Transverse colon (tissue), 4 donors: ENCODE measurements at regions not wholly inside any gene's neighbourhood (a gene's known extent, or its start where the extent isn't known, plus 50 kb on each side); places are given as distances from the start of the nearest gene placed in this dataset.
A peak's percentile ranks its signal among the peaks of the same experiment; 100 is the strongest.

ENCODE experiments used
- DNase-seq: peaks from one replicate; pipeline ENCODE4 v3.0.0-alpha.2; 2019
- H3K27ac ChIP-seq, 4 donors: fragments of 200-600 bp; sonication (generic); 2 replicates each; pipeline ENCODE4 v1.5.1; 2016 to 2018; ENCODE audit warnings: inconsistent platforms in 4 of 4
- H3K27me3 ChIP-seq: fragments of 200-600 bp; sonication (generic); 2 replicates; pipeline ENCODE4 v1.5.1; 2017; ENCODE audit warnings: inconsistent platforms
- H3K36me3 ChIP-seq, 4 donors: fragments of 200-600 bp; sonication (generic); 2 replicates each; pipeline ENCODE4 v1.5.1; 2017 to 2019; ENCODE audit warnings: inconsistent platforms in 4 of 4
- H3K4me1 ChIP-seq, 4 donors: fragments of 200-600 bp; sonication (generic); 2 replicates each; pipeline ENCODE4 v1.5.1; 2017 to 2020; ENCODE audit warnings: inconsistent platforms in 4 of 4
- H3K4me3 ChIP-seq, 4 donors: fragments of 200-600 bp; sonication (generic); 1 replicate in 1 of 4; 2 replicates in 3 of 4; pipeline versions ENCODE4 v1.5.1 to v1.6.1; 2017 to 2019; ENCODE audit warnings: inconsistent platforms in 4 of 4
- H3K9me3 ChIP-seq, 2 donors: fragments of 200-600 bp; sonication (generic); 2 replicates each; pipeline ENCODE4 v1.5.1; 2017 to 2019; ENCODE audit warnings: inconsistent platforms in 2 of 2
- EP300 ChIP-seq: sonication (generic); formaldehyde crosslinking; IDR thresholded peaks from one replicate; pipeline ENCODE4 v1.6.1; 2017; ENCODE audit warnings: antibody characterized with exemption, low read depth
- POLR2A ChIP-seq: fragments of 450-650 bp; IDR thresholded peaks from one replicate; pipeline ENCODE4 v1.6.1; 2016; ENCODE audit warnings: antibody characterized with exemption, mild to moderate bottlenecking, moderate library complexity
- POLR2AphosphoS5 ChIP-seq, 3 donors: sonication (generic); formaldehyde crosslinking; IDR thresholded peaks; one replicate each; pipeline ENCODE4 v1.6.1; 2016; ENCODE audit warnings: antibody characterized with exemption in 3 of 3
- WGBS, 2 donors: methylation state at CpG; one replicate each; pipeline ENCODE4 v1.1.5; 2018; ENCODE audit warnings: low coverage in 1 of 2; 5-methylcytosine and 5-hydroxymethylcytosine counted together
- in situ Hi-C, 4 donors: fragments of 200-750 bp; cut with MboI; loops; one replicate each; pipeline versions ENCODE4 v1.15.0 to v1.15.1; 2017; ENCODE audit warnings: low sequenced_read_pairs in 3 of 4, low pct_ligation_motif_present in 1 of 4, low pct_unique_long_range_greater_than_20kb in 1 of 4
- intact Hi-C: fragments of 100-400 bp; cut with DNase I; formaldehyde crosslinking; loops from one replicate; pipeline ENCODE4 v1.15.1; 2023; ENCODE audit warnings: low total_unique reads
- TF ChIP-seq, protein P1 (sequence below), 5 experiments: fragments of 200-600 bp in 3 of 5; fragments of 450-650 bp in 2 of 5; sonication (generic) in 3 of 5; IDR thresholded peaks; 1 replicate in 2 of 5; 2 replicates in 3 of 5; pipeline ENCODE4 v1.5.1; 2016 to 2017; ENCODE audit warnings: antibody characterized with exemption in 5 of 5, inconsistent platforms in 3 of 5, mild to moderate bottlenecking in 2 of 5, moderate library complexity in 1 of 5

GRCh38 chr12:88932457-88932856 lies 352.2 kb upstream of the KITLG start:
- TF ChIP-seq POLR2AphosphoS5 (IDR thresholded peaks at IDR 0.05) (no peak), POLR2A (no peak), EP300 (no peak)
- TF ChIP-seq, protein P1, sequence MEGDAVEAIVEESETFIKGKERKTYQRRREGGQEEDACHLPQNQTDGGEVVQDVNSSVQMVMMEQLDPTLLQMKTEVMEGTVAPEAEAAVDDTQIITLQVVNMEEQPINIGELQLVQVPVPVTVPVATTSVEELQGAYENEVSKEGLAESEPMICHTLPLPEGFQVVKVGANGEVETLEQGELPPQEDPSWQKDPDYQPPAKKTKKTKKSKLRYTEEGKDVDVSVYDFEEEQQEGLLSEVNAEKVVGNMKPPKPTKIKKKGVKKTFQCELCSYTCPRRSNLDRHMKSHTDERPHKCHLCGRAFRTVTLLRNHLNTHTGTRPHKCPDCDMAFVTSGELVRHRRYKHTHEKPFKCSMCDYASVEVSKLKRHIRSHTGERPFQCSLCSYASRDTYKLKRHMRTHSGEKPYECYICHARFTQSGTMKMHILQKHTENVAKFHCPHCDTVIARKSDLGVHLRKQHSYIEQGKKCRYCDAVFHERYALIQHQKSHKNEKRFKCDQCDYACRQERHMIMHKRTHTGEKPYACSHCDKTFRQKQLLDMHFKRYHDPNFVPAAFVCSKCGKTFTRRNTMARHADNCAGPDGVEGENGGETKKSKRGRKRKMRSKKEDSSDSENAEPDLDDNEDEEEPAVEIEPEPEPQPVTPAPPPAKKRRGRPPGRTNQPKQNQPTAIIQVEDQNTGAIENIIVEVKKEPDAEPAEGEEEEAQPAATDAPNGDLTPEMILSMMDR (IDR thresholded peaks at IDR 0.05): no peak
- DNase-seq: no peak
- Histone ChIP-seq H3K36me3 (no peaks in the 10 kb centered on the region), H3K4me3 (no peak overlapping the region), H3K9me3 (no peaks in the 10 kb centered on the region), H3K27me3 (no peaks in the 10 kb centered on the region), H3K27ac (no peak overlapping the region), H3K4me1 (no peaks in the 10 kb centered on the region)
- in situ Hi-C loops (no loop called here), intact Hi-C loops (no loop called here)
- WGBS, 2 donors: 85 to 100% methylated on average over 2 of the region's 2 CpGs

DNA sequence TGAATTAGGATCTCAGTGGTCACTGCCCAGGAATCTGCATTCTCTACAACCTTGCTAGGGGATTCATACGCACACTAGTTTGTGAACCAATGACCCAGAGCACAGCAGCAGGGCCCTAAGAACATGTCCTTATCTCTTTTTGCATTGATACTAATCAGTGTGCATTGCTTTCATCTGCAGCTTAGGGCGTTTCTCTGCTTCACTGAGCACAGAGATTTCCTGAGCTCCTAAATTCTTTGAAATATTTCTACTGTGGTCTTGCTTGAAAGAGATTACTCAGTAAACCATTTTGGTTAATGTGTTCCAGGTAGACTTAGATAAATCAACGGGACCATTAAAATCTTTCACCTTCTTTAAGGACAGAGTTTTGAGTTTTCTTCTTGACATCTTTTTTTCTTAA lies 351.3 kb upstream of the KITLG start:
- Histone ChIP-seq H3K9me3 (no peaks in the 10 kb centered on the region), H3K4me1 (peaks cover 0 to 3% (median 1%) of the 10 kb centered on the region in 4 donors), H3K4me3 (no peak overlapping the region), H3K27me3 (no peaks in the 10 kb centered on the region), H3K27ac (no peak overlapping the region), H3K36me3 (no peaks in the 10 kb centered on the region)
- intact Hi-C loops (no loop called here), in situ Hi-C loops (no loop called here)
- 51 to 65% methylated on average over 3 of the region's 3 CpGs for WGBS, 2 donors
- TF ChIP-seq POLR2A: no peak
- TF ChIP-seq POLR2AphosphoS5 (IDR thresholded peaks at IDR 0.05): no peak
- TF ChIP-seq EP300: no peak
- TF ChIP-seq, protein P1 (IDR thresholded peaks at IDR 0.05): no peak
- no peak for DNase-seq

GRCh38 chr12:88925454-88925853 lies 345.2 kb upstream of the KITLG start:
- H3K27me3 ChIP-seq: no peaks in the 10 kb centered on the region
- peak overlapping the region in 2 of 4 donors; percentile 8 to 43 for H3K27ac ChIP-seq
- in situ Hi-C loops (no loop called here), intact Hi-C loops (no loop called here)
- DNase-seq: no peak
- TF ChIP-seq POLR2A: no peak
- peaks cover 0 to 15% (median 5%) of the 10 kb centered on the region in 4 donors for H3K4me1 ChIP-seq
- no peak overlapping the region for H3K4me3 ChIP-seq
- no peaks in the 10 kb centered on the region for H3K36me3 ChIP-seq
- H3K9me3 ChIP-seq: no peaks in the 10 kb centered on the region

- Histone ChIP-seq H3K4me3 (no peak overlapping the region), H3K27me3 (no peaks in the 10 kb centered on the region), H3K9me3 (no peaks in the 10 kb centered on the region), H3K4me1 (peaks cover 0 to 15% (median 5%) of the 10 kb centered on the region in 4 donors), H3K27ac (no peak overlapping the region), H3K36me3 (no peaks in the 10 kb centered on the region)
- intact Hi-C loops (no loop called here), in situ Hi-C loops (no loop called here)
- 81 to 87% methylated on average over 4 of the region's 4 CpGs for WGBS, 2 donors
- DNase-seq: no peak
- TF ChIP-seq EP300 (no peak), POLR2AphosphoS5 (IDR thresholded peaks at IDR 0.05) (no peak), POLR2A (no peak)
- TF ChIP-seq, protein P1 (IDR thresholded peaks at IDR 0.05): no peak
Measured at GRCh38 chr12:88924162-88924561, 343.9 kb upstream of the KITLG start.

GRCh38 chr12:88923631-88924030 lies 343.4 kb upstream of the KITLG start:
- Histone ChIP-seq H3K9me3 (no peaks in the 10 kb centered on the region), H3K4me1 (peaks cover 0 to 15% (median 5%) of the 10 kb centered on the region in 4 donors), H3K27ac (no peak overlapping the region), H3K27me3 (no peaks in the 10 kb centered on the region), H3K4me3 (no peak overlapping the region), H3K36me3 (no peaks in the 10 kb centered on the region)
- no peak for DNase-seq
- intact Hi-C loops: no loop called here
- in situ Hi-C loops: no loop called here
- 81 to 86% methylated on average over 3 of the region's 3 CpGs for WGBS, 2 donors
- TF ChIP-seq, protein P1 (IDR thresholded peaks at IDR 0.05): no peak
- TF ChIP-seq POLR2A (no peak), EP300 (no peak), POLR2AphosphoS5 (IDR thresholded peaks at IDR 0.05) (no peak)
